ENCODE measurements at regions not wholly inside any gene's neighbourhood (a gene's known extent, or its start where the extent isn't known, plus 50 kb on each side); places are given as distances from the start of the nearest gene placed in this dataset.
"Not testable (repeated sequence)": the region's sequence is repeated elsewhere in the genome, so short reads cannot be mapped to it uniquely, and the experiment has no call there.

DNA sequence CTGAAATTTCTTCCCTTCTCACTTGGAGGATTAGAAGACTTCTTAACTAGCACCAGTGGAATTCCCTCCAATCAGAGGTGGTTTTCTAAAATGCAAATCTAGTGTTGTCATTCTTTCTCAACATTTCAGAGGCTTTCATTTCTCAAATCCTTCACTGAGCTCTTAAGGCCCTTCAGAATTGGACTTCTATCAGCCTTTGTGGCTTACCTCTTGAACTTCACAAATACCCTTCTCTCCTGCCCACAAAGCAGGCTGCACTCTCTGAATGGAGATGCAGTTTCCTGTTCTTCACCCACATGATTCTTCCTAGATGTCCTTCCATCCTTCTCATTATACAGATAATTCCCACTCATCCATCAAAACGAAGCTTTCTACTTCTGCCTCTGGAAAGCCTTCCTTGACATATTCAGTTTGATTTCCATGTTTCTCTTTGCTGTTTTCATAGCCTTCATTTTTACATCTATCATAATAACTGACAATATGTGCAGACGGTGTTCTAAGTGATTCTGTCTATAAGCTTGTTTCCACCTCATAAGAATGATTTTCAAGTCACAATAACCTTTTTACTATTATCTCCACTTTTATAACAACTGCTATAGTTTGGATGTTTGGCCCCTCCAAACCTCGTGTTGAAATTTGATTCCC is 123.1 kb upstream of the GPR12 start:
- no peak for DNase-seq

DNA sequence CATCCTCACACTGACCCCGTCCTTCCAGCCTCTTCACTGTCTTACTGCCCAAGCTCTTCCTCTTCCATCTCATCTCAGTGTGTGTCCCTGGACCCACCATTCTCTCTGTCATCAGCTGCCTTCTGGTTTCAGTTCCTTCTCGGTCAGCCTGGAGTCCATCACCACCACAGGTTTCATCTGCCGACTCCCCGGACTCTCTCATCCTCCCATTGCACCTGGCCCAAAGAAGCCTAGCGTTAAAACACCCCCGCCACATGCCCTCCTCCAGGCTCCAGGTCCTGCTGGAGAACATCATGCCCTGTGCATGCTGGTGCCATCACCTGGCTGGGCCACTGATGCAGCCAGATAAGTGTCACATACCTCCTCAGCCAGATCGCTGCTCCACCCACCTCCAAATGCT is 122.1 kb upstream of the GPR12 start:
- DNase-seq = no peak

DNA sequence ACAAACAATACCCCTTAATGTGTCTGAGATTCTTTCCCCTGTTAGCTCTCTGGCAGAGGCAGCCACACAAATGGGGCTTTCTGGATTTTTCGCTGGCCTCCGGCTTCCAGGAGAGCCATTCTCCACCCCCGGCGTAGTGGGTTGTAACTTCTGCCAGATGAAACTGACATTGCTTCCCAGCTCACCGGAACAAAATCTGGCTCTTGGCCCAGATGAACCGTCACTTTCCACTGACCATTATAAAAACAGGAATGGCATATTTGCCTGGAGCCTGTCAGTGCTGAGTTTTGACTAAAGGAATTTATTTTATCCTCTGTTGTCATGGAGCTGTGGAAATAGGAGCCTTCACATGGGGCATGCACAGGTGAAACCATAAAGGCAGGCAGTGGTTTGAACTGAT is 120.6 kb upstream of the GPR12 start:
- DNase-seq = no peak

DNA sequence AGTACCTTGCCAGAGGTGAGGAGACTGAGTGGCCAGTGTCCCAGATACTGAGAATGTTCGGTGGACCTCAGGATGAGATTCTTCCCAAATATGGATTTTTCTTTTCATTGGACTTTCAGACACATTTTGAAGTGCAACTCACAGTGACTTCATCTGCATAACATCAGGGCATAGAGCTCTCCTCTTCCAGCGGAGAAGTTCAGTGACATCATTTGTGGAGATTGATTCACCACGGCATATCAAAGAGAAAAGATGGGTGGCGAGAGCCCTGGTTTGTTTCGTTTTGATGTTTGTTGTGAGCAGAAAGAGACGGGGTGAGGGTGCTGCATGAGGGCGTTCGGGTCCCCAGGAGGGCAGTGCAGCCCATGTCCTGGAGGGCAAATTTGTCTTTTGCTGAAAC is 120.1 kb upstream of the GPR12 start:
- no peak for DNase-seq

DNA sequence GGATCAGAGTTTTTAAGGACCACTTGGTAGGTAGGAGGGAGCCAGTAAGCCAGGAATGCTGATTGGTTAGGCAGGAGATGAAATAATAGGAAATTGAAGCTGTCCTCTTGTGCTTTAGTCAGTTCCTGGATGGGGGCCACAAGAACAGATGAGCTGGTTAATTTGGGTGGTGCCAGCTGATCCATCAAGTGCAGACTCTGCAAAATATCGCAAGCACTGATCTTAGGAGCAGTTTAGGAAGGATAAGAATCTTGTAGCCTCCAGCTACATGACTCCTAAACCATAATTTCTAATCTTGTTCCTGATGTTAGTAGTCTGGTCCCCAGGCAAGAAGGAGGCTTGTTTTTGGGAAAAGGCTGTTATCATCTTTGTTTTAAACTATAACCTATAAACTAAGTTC is 117.9 kb upstream of the GPR12 start:
- DNase-seq = no peak

DNA sequence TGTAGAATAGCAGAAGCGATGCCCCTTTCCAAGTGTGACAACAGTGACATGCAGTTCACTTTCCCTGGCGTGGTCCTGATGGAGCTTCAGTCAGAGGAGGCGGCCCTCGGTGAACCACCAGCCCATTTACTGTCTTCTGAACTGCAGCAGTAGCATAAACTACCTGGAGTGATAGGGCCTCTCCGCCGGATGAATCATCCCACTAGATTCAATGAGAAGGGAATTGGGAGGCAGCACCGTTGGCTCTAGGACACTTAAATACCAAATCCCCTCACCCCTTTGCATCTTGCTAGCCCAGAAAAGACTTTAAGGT is 112.8 kb upstream of the GPR12 start:
- no peak for DNase-seq

DNA sequence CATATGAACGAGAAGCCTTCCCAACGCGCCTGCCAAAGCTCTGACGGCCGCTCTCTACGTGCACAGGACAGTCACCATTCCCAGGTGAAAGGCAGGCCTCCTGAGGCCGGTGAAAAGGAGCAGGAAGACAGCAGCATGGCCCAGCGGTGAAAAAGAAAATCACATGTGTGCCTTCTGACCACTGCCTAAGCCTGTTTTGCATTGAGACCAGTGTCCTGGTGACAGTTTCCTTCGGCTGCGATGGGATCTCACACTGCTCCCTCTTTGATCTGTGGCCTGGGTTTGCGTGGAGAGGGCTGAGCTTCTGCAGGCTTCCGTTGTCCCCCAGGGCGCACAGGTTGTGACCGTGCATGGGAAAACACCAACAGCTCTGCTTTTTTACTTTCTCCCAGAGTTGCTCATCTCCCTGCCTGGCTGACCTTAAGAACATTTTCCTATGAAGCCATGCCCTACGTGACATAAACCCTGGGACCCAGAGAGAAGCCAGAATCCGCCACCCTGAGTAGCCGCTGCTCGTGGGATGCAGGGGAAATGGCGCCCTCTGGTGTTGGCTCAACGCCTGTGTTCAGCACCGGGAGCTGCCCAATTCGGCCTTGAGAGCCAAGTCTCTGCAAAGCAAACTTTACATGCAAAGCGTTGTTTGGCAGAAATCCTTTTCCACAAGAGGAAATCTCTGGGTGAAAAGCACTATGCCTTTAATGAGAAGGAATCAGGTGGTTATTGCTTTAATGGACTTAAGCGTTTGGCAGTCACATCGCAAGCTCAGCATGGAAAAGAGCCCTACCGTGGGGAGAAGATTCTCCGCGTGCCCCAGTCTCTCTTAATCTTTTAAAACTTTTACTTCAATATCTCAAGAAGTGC is 112.2 kb upstream of the GPR12 start:
- DNase-seq = peak; percentile 37

DNA sequence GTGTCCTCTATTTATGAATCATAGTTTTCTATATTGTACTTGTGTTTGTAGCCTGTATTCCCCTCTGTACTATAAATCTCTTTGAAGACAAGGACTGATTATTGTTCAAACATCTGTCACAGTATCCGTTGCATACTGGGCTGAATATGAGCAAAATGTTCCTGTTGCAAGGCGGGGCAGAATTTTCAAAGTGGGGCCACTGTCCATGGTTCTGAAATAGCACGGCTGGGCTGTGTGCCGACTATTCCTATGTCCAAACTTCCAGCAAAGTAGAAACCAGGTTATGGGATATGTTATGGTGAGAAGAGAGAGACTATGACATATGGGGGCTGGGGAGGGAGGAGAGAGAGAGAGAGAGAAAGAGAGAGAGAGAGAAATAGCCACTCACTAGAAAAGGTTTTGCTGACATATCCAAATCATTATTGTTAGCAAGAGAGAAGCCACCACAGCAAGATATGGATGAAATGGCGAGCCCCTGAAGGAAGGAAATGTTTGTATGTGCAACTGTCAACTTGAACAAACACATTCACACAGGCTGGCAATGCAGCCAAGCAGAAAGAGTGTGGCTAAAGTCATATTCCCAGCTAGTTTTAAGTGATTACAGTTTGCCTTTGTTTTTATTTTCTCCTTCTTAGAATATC is 107.0 kb upstream of the GPR12 start:
- no peak for DNase-seq

DNA sequence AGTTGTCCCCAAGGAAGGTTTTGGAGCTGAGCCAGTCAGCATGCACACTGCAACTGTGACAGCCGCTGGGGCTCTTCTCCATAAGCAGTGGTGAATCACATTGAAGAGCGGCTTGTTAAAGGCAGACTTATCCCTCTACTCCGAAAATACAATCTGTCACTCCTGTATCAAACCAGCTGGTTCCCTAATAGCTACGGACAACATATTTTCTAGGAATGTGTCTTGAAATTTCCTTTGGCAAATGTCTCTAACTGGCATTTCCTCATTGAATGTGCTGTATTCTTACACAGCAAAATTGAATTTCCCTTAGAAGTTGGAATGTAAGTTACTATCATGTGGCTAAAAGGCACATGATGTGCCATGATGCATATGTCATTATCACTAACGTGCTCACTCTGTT is 104.0 kb upstream of the GPR12 start:
- DNase-seq = no peak

DNA sequence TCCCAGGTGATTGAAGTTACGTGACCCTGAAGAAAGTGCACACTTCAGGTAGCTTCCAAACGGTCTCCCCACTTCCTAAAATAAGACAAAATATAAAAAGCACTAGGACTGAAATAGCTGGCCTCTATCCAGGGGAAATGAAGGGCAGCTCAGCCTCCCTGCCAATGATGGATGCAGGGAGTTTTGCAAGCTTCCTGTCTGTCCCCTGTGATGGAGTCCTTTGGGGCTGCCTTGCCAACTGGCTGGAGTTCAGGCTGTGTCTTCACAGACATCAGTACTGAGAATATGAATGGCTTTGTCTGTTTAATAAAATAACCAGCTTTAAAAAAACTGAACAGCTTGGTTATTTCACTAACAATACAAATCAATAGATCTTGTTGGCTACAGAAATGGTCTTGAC is 101.4 kb upstream of the GPR12 start:
- no peak for DNase-seq

DNA sequence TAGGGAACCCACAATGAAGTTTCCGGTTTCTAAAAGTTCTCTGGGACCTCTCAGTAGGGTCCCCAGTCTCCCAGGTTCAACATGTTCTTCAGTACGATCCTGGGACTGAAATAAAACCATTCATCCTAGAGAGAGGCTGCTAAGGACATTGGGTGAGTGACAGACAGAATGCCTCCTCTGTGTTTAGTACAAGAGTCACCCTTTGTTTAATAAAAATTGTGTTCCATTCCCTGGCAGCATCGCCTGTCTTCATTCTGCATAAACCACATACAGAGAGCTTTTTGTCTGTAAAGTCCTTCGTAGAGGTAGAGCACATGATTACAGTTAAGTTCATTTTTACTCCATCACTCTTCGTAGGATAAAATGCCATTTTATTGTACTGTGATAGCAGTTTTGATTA is 95.3 kb upstream of the GPR12 start:
- no peak for DNase-seq

DNA sequence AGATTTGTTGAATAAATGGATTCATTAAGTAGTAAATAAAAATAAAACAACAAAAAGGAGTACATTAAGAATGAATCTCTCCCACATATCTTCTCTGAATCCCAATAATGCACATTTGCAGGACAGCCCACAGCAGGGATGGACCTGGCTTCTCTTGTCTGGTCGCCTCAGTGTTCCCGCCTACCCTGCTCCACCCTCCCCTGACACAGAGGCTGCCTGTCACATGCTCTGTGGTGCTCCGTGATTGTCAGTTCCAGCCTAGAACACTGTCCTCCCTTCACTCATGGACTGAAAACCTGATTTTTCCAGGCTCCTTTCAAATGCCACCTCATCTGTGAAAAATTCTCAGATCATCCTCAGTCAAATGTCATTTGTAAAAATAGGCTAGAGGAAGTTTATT is 94.5 kb upstream of the GPR12 start:
- DNase-seq = no peak

DNA sequence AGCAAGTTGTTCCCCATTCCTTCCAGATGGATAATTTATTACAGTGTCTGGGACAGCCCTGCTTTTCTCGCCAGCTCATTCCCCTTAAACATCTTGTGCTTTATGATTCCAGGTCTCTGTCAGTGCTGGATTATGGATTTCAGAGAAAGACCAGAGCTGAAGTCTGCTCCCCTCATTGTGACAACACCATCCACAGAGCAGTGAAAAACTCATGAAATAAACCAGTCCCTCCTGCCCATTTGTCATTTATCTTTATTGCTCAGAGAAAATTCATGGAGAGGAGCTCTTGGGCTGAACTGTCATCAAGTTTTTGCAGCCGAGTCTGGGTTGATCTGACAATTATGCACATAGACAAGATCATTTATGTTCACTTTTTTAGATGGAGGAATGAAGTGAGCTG is 92.7 kb upstream of the GPR12 start:
- no peak for DNase-seq

DNA sequence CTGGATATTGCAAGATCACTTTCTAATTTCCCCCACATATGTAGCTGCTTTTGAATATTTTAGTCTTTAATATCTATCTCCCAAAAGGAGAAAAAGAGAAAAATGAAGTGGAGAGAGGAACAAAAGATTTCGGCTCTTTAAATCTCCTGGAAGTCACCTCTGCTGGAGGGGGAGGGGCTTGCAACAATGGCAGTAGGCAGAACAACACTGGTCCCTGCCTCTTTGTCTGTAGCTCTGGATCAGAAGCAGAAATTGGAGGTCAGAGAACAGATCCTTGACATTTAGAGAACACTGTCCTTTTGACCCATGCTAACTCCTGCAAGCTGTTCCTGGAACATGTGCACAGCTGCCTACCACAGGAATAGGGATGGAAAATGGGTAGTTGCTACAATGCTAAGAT is 86.7 kb upstream of the GPR12 start:
- no peak for DNase-seq

DNA sequence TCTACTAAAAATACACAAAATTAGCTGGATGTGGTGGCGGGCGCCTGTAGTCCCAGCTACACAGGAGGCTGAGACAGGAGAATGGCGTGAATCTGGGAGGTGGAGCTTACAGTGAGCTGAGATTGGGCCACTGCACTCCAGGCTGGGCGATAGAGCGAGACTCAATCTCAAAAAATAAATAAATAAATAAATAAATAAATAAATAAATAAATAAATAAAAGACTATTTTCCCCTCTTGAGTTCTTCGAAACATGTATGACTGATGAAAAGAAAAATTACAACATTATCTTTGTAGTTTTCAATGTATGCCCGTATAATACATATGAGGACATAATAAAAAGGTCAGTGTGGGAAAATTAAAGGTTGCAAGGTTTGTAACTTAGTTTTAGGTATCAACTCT is 84.5 kb upstream of the GPR12 start:
- not testable (repeated sequence) for DNase-seq

DNA sequence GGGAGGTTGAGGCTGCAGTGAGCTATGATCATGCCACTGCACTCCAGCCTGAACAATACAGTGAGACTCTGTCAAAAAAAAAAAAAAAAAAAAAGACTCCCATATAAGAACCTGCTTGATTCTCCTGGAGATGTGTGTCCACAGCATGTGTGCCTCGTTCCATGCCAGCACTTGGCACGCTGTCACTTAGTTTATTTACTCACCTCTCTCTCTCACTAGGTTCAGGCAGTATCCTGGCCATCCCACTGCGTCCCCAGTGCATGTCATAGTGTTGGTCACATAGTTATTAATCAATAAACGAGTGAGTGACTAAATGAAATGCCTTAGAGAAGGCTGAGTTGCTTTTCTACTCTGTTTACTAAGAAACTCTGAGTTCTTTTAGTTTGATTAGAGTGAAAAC is 79.1 kb upstream of the GPR12 start:
- DNase-seq = no peak

DNA sequence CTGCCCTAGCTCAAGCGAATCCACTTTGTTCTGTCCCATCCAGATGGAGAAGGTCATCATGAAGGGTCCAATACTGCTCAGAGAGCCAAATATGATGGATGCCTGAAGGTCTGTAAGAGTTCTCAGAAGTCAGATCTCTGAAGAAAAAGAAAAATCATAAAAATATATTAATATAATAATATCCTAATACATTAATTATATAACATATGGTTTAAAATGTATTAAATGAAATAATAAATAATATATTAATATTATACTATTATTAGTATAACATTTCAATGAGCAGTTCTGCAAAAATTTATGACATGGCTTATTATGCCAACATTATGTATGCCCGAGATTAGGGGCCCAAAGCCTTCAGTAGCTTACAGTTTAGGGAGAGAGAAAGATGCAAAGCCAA is 78.2 kb upstream of the GPR12 start:
- no peak for DNase-seq

DNA sequence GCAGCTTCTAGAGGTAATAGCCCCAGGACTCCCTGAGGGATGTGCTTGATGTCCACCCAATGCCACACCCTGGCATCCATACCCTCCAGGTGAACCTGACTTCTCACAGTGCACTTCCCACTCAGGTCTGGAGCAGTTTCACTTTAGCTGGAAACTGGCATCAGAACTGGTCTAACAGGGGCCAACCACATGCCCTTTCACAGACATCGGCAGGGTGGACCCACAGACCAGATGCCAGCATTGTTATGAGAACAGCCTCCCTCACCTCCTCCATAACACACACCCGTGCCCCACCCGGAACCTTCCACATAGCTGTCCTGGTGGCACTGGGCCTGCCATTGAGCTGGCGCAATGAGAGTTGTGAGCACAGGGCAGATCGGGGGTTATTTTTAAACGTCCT is 77.4 kb upstream of the GPR12 start:
- DNase-seq = no peak

DNA sequence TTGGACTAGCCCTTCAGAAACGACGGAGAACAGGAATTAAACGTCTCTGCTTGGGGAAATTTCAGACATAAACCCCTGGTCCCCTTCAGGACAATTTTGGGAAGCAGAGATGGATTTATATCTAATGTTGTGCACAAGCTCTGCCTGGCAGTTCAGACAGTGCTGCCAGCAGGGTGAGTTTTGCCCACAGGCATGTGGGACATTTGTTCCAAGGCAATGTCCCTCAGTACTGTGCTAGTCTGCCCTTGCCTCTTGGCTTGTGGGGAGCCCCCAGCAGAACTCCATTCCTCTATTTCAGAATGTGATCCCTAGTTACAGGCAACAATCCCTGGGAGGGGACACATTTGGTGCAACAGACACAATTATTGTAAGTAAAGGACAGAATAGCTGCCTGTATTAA is 76.5 kb upstream of the GPR12 start:
- DNase-seq = no peak

DNA sequence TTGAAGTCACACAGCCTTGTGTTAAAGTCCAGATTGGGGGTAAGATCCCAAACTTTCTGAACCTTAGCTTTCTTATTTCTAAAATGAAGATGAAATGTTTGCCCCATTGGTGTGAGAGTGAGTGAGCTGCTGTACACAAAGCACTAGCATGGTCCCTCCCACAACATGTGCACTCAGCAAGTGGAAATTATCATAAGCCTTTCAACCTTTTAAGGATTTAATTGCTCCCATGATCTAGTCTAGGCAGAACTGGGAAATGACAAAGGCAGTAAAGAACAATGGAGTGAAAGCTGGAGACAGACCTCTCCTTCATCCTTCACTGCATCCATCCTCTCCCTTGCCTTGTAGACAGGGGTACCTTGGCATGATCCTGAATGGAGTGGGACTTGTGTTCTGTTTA is 76.0 kb upstream of the GPR12 start:
- DNase-seq = no peak

DNA sequence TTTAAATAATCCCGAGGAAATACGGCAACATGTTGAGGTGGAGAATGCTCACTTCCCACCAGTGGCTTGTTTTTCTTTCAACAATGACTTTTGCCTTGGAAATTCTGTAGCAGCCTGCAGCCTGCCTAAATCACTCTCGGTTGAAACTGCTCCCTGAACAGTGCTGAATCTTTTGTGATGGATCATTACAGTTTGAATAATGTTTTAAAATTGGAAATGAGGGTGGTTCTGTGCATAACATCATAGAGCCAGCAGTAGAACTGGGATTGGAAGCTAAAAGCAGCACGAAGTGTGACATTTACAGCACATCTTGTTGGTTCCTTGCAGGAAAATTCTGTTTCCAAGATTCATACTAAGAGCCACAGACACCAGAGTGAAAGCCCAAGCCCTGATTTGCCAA is 74.1 kb upstream of the GPR12 start:
- DNase-seq = no peak

DNA sequence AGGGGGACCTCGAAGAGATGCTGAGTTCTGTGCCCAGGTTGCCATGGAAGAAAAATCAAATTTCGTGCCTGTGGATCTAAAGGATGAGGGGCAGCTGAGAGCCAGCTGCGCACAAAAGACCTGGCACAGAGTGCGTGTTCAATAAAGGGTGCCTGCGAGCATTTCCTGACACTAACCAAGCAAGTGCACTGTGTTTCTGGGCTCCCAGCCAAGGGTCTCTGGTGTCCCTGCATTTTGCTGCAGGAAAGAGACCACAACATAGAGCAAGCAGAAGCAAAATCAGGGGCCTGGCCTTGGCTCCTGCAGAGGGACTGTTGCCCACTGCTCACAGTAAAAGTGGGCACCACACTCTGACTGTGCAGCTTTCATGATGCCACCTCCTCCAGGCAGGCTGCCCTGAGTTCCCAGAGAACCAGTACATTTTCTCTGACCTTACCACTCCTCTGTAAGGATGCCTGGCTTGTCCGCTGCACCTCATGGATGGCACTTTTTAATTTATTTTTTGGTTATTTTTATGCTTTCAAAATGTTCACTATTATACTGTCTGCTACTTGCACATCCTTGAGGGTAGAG is 70.8 kb upstream of the GPR12 start:
- DNase-seq = no peak

DNA sequence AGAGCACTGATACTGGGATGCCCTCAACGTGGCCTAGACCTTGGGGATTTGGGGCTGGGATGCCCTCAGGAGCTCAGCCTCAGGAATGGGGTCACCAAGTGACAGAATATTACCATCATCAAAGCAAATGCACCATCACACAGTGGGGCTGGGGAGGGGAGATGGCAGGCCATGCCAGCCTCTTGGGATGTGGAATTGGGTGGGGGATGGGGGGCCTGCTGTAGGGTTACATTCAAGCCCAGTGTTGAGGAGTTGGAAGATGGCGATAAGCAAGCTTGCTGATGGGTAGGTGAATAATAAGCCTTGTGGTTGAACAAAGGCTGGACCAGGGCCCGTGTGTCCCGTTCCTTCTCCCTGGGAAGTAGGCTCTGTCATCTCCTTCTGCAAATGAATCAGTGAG is 69.1 kb upstream of the GPR12 start:
- DNase-seq = no peak

DNA sequence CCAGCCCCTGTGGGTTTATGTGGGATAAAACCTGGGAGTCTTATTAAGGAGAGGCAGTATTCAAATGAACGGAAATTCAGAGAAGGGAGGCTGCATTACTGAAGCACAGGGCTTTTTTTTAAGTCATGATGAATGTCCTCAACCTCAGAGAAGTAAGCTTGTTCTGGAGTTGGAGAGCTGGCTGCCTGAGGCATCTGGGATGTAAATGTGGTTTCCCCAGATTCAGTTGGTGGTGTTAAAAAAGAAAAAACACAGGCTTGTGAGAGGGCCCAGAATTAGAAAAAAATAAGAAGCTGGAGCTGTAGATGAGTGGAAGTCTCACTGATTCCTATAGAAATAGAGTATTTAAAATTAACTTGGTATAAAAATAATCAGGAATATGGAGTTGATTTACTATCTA is 64.0 kb upstream of the GPR12 start:
- DNase-seq = no peak
